ENCODE measurements at regions not wholly inside any gene's neighbourhood (a gene's known extent, or its start where the extent isn't known, plus 50 kb on each side); places are given as distances from the start of the nearest gene placed in this dataset.

DNA sequence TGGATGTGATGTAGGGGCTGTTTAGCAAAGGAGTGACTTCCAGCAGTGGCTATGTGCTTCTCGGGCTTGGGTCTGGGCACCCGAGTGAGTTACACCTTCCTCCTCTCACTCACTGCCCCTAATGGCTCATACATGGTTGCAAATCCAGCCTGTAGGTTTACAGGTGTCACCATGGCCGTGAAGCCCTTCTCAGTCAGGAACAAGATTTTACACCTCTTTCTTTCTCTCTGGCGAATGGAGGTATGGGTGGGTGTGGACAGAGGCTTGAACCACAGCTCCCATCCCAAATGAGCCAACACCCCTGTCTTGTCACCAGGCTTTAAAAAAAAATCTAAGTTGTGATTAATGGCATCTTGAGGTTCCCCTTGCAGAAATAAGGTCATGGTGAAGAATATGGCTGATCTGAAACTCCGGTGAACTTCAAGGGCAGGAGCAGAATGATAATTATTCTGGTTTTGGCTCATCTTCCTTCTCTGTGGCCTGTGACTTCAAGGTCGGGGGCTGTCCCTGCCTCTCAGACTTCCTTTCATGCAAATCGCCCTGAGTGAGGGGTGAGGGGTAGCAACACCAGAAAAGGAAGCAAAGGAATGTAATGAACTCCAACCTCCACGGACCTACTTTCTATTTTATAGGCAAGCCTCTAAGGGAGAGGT lies 331.2 kb downstream of the MAF start:
- Histone ChIP-seq H2AFZ (ENCODE audit: low read depth, low read length, poor library complexity, severe bottlenecking) (no peak overlapping the region), H3K79me2 (ENCODE audit: insufficient read depth, low read length) (no peaks in the 10 kb centered on the region), H3K27me3 (ENCODE audit: insufficient read depth, low read length) (no peaks in the 10 kb centered on the region), H3K4me2 (ENCODE audit: low read length) (no peak overlapping the region), H3K9ac (ENCODE audit: low read length) (no peak overlapping the region), H3K4me3 (replicated peaks in 1 of 2; ENCODE audit: low read depth in 1 of 2, low read length in 2 of 2) (no peak overlapping the region), H3K27ac (ENCODE audit: low read depth, low read length) (no peak overlapping the region), H3K36me3 (ENCODE audit: control insufficient read depth in 1 of 2, insufficient read depth in 2 of 2, low read length in 2 of 2) (no peaks in the 10 kb centered on the region), H3K9me2 (ENCODE audit: insufficient read depth) (no peaks in the 10 kb centered on the region), H3K4me1 (ENCODE audit: control insufficient read depth in 1 of 2, insufficient read depth in 2 of 2, low read length in 2 of 2) (no peaks in the 10 kb centered on the region), H4K20me1 (ENCODE audit: insufficient read depth) (no peaks in the 10 kb centered on the region), H3K9me3 (ENCODE audit: control insufficient read depth in 1 of 2, insufficient read depth in 1 of 2, low read depth in 1 of 2, low read length in 2 of 2) (peaks cover 0 to 10% of the 10 kb centered on the region in 2 experiments; a peak in 2 of 4 replicates)
- DNase-seq (ENCODE audit: low read depth, low spot score): no peak
- RAD21 ChIA-PET (ENCODE audit: low non-redundant PET in 1 of 2, low total read pairs in 2 of 2, uncharacterized antibody in 2 of 2, unreplicated experiment in 2 of 2): no interaction called here
- TF ChIP-seq CEBPB (IDR thresholded peaks at IDR 0.05; ENCODE audit: low read depth): no peak
- TF ChIP-seq, protein P1, sequence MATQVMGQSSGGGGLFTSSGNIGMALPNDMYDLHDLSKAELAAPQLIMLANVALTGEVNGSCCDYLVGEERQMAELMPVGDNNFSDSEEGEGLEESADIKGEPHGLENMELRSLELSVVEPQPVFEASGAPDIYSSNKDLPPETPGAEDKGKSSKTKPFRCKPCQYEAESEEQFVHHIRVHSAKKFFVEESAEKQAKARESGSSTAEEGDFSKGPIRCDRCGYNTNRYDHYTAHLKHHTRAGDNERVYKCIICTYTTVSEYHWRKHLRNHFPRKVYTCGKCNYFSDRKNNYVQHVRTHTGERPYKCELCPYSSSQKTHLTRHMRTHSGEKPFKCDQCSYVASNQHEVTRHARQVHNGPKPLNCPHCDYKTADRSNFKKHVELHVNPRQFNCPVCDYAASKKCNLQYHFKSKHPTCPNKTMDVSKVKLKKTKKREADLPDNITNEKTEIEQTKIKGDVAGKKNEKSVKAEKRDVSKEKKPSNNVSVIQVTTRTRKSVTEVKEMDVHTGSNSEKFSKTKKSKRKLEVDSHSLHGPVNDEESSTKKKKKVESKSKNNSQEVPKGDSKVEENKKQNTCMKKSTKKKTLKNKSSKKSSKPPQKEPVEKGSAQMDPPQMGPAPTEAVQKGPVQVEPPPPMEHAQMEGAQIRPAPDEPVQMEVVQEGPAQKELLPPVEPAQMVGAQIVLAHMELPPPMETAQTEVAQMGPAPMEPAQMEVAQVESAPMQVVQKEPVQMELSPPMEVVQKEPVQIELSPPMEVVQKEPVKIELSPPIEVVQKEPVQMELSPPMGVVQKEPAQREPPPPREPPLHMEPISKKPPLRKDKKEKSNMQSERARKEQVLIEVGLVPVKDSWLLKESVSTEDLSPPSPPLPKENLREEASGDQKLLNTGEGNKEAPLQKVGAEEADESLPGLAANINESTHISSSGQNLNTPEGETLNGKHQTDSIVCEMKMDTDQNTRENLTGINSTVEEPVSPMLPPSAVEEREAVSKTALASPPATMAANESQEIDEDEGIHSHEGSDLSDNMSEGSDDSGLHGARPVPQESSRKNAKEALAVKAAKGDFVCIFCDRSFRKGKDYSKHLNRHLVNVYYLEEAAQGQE (IDR thresholded peaks at IDR 0.05; ENCODE audit: low read depth): no peak
- POLR2A ChIA-PET: no interaction called here
- intact Hi-C loops (cut with micrococcal nuclease): no loop called here
- no peak for ATAC-seq
- CTCF ChIA-PET: no interaction called here
- no TSS peak for BruUV-seq (replicated peaks)

DNA sequence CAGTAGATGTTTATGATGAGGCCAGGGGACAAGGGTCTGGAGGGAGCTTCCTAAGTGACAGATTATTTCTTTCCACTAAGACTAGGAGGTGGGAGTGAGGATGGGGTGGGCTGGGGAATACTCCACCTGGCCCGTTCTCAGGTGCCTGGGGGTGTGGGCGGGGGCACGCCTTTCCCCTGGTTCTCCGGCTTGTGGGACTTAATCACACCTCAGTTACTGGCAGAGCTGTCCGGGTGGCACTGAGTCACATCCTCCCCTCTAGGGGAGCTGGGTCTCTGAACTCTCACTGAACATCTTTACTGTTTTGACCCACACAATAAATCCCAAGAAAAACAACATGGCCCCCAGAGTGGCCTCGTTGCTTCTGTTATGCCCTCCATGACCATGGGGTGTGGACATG lies 332.8 kb downstream of the MAF start:
- intact Hi-C loops (cut with micrococcal nuclease): no loop called here
- no peaks in the 10 kb centered on the region for H3K79me2 ChIP-seq (ENCODE audit: insufficient read depth, low read length)
- H3K9ac ChIP-seq (ENCODE audit: low read length): no peak overlapping the region
- H3K9me3 ChIP-seq (ENCODE audit: control insufficient read depth in 1 of 2, insufficient read depth in 1 of 2, low read depth in 1 of 2, low read length in 2 of 2): peaks cover 0 to 7% of the 10 kb centered on the region in 2 experiments; a peak in 2 of 4 replicates
- no peak overlapping the region for H2AFZ ChIP-seq (ENCODE audit: low read depth, low read length, poor library complexity, severe bottlenecking)
- TF ChIP-seq EZH2 (IDR thresholded peaks at IDR 0.05): no peak
- TF ChIP-seq, protein P2, sequence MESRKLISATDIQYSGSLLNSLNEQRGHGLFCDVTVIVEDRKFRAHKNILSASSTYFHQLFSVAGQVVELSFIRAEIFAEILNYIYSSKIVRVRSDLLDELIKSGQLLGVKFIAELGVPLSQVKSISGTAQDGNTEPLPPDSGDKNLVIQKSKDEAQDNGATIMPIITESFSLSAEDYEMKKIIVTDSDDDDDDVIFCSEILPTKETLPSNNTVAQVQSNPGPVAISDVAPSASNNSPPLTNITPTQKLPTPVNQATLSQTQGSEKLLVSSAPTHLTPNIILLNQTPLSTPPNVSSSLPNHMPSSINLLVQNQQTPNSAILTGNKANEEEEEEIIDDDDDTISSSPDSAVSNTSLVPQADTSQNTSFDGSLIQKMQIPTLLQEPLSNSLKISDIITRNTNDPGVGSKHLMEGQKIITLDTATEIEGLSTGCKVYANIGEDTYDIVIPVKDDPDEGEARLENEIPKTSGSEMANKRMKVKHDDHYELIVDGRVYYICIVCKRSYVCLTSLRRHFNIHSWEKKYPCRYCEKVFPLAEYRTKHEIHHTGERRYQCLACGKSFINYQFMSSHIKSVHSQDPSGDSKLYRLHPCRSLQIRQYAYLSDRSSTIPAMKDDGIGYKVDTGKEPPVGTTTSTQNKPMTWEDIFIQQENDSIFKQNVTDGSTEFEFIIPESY (IDR thresholded peaks at IDR 0.05; ENCODE audit: extremely low read depth, insufficient replicate concordance, low read length): no peak
- no peak for TF ChIP-seq CEBPB (IDR thresholded peaks at IDR 0.05; ENCODE audit: low read depth)
- no peak for TF ChIP-seq CBX3 (IDR thresholded peaks at IDR 0.05; ENCODE audit: low read depth)
- TF ChIP-seq, protein P3, sequence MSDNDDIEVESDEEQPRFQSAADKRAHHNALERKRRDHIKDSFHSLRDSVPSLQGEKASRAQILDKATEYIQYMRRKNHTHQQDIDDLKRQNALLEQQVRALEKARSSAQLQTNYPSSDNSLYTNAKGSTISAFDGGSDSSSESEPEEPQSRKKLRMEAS (IDR thresholded peaks at IDR 0.05): no peak
- TF ChIP-seq POLR2AphosphoS5 (IDR thresholded peaks at IDR 0.05; ENCODE audit: low read depth, low read length): no peak
- no peak for TF ChIP-seq TCF7L2 (IDR thresholded peaks at IDR 0.05; ENCODE audit: borderline replicate concordance, extremely low read depth, insufficient read depth, insufficient read length)
- TF ChIP-seq SP1 (IDR thresholded peaks at IDR 0.05; ENCODE audit: low read depth): no peak
- no peak for TF ChIP-seq SIN3A (IDR thresholded peaks at IDR 0.05; ENCODE audit: low read depth)
- no peak for TF ChIP-seq ZFX (IDR thresholded peaks at IDR 0.05)
- TF ChIP-seq JUND (IDR thresholded peaks at IDR 0.05): no peak
- H3K27me3 ChIP-seq (ENCODE audit: insufficient read depth, low read length): no peaks in the 10 kb centered on the region
- ATAC-seq (no peak), DNase-seq (ENCODE audit: low read depth, low spot score) (no peak)
- ChIA-PET POLR2A (no interaction called here), RAD21 (ENCODE audit: low non-redundant PET in 1 of 2, low total read pairs in 2 of 2, uncharacterized antibody in 2 of 2, unreplicated experiment in 2 of 2) (no interaction called here), CTCF (no interaction called here)
- no peaks in the 10 kb centered on the region for H3K36me3 ChIP-seq (ENCODE audit: control insufficient read depth in 1 of 2, insufficient read depth in 2 of 2, low read length in 2 of 2)
- no peak overlapping the region for H3K27ac ChIP-seq (ENCODE audit: low read depth, low read length)
- BruUV-seq (replicated peaks): no TSS peak
- no peaks in the 10 kb centered on the region for H3K4me1 ChIP-seq (ENCODE audit: control insufficient read depth in 1 of 2, insufficient read depth in 2 of 2, low read length in 2 of 2)
- H3K4me3 ChIP-seq (replicated peaks in 1 of 2; ENCODE audit: low read depth in 1 of 2, low read length in 2 of 2): no peak overlapping the region
- no peaks in the 10 kb centered on the region for H3K9me2 ChIP-seq (ENCODE audit: insufficient read depth)
- no peaks in the 10 kb centered on the region for H4K20me1 ChIP-seq (ENCODE audit: insufficient read depth)
- H3K4me2 ChIP-seq (ENCODE audit: low read length): no peak overlapping the region
